ENCODE measurements at regions not wholly inside any gene's neighbourhood (a gene's known extent, or its start where the extent isn't known, plus 50 kb on each side); places are given as distances from the start of the nearest gene placed in this dataset.
A peak's percentile ranks its signal among the peaks of the same experiment; 100 is the strongest.

DNA sequence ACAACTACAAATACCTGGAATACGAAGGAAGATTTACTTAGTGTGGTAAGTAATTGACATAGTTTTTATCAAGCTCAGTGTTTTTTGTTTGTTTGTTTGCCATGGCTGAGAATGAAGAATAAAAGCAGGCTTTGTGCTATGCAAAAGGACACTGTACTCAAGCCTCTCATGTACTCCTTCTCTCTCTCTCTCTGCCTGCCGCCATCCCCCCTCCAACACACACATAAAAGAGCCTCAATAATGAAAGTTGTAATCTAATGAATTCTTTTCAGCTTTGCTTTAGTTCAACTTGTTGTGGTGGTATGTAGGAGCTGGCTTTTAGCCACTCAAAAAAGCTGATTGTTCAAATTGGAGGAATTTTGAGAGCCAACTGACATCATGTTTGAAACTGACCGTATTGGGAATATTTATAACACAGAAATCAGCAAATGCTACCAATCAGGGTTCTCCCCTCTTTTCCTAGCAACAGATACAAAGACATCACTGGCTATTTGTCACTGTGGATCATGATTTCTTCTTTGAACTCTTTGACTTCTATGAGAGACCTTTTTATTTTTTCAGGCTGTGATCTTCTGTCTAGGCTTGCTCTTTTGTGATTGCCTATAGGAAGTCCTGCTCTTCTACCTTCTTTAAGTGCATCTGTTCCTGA is 1148.8 kb downstream of the RAPGEF2 start:
- WGBS, 2 donors = 34 to 44% methylated on average over 3 of the region's 3 CpGs
- H3K27me3 ChIP-seq = no peaks in the 10 kb centered on the region
- no peaks in the 10 kb centered on the region for H3K9me3 ChIP-seq
- no peak for DNase-seq (ENCODE audit: low spot score in 2 of 2)
- no peak for TF ChIP-seq EP300 (IDR thresholded peaks at IDR 0.05)
- TF ChIP-seq, protein P1, sequence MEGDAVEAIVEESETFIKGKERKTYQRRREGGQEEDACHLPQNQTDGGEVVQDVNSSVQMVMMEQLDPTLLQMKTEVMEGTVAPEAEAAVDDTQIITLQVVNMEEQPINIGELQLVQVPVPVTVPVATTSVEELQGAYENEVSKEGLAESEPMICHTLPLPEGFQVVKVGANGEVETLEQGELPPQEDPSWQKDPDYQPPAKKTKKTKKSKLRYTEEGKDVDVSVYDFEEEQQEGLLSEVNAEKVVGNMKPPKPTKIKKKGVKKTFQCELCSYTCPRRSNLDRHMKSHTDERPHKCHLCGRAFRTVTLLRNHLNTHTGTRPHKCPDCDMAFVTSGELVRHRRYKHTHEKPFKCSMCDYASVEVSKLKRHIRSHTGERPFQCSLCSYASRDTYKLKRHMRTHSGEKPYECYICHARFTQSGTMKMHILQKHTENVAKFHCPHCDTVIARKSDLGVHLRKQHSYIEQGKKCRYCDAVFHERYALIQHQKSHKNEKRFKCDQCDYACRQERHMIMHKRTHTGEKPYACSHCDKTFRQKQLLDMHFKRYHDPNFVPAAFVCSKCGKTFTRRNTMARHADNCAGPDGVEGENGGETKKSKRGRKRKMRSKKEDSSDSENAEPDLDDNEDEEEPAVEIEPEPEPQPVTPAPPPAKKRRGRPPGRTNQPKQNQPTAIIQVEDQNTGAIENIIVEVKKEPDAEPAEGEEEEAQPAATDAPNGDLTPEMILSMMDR (IDR thresholded peaks at IDR 0.05) = no peak
- H3K4me3 ChIP-seq = no peak overlapping the region
- no peaks in the 10 kb centered on the region for H3K4me1 ChIP-seq
- H3K36me3 ChIP-seq = no peaks in the 10 kb centered on the region
- H3K27ac ChIP-seq = peak overlapping the region in 1 of 4 donors; percentile 38

DNA sequence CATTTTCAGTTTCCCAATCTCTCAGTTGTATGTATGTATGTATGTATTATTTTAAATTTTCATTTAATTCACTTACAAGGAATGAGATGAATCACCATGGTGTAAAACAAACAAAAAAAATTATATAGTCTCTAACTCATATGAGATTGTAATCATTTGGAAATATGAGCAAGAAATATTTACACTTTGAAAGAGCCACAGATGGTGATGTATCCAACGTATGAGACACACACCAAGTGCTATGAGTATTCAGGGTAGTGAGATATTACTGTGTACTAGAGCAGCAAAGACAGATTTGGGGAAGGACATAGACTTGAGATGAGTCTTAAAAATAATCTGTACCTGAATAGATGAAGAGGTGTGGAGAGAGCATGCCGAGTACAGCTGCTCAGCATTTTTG is 1154.4 kb downstream of the RAPGEF2 start:
- no peak for DNase-seq (ENCODE audit: low spot score in 2 of 2)
- Histone ChIP-seq H3K4me3 (no peak overlapping the region), H3K9me3 (peaks cover 0 to 3% (median 0%) of the 10 kb centered on the region in 4 donors), H3K36me3 (no peaks in the 10 kb centered on the region), H3K27ac (no peak overlapping the region), H3K27me3 (no peaks in the 10 kb centered on the region), H3K4me1 (no peaks in the 10 kb centered on the region)
- TF ChIP-seq EP300 (IDR thresholded peaks at IDR 0.05) = no peak
- TF ChIP-seq, protein P1 (IDR thresholded peaks at IDR 0.05) = no peak
- no peak for TF ChIP-seq POLR2A (IDR thresholded peaks at IDR 0.05)
- 61 to 82% methylated on average over 2 of the region's 2 CpGs for WGBS, 2 donors

DNA sequence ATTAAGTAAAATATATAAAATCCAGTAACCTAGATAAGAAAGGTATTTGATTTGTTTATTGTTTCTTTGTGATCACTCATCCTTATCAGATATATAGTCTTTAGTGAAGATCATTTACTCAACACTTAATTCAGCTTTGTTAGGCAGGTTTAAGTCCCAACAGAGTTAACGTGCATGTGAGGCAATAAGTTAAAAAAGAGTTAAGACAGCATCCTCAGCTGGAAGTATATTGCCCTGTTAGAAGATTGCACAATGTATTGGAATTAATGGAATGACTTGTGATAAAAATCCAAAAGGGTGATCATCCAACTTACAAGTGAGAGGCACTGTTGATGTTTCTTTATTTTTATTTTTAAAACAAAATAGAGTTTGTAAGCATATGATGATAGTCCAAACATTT is 1162.1 kb downstream of the RAPGEF2 start:
- 47 to 60% methylated on average over 1 of the region's 1 CpG for WGBS, 2 donors
- no peaks in the 10 kb centered on the region for H3K27me3 ChIP-seq
- no peaks in the 10 kb centered on the region for H3K4me1 ChIP-seq
- H3K36me3 ChIP-seq = no peaks in the 10 kb centered on the region
- peaks cover 0 to 3% (median 0%) of the 10 kb centered on the region in 4 donors for H3K9me3 ChIP-seq
- no peak overlapping the region for H3K27ac ChIP-seq
- no peak for DNase-seq (ENCODE audit: low spot score in 2 of 2)
- TF ChIP-seq EP300 (IDR thresholded peaks at IDR 0.05) = no peak
- TF ChIP-seq POLR2A (IDR thresholded peaks at IDR 0.05) = no peak
- TF ChIP-seq, protein P1 (IDR thresholded peaks at IDR 0.05) = no peak
- no peak overlapping the region for H3K4me3 ChIP-seq

DNA sequence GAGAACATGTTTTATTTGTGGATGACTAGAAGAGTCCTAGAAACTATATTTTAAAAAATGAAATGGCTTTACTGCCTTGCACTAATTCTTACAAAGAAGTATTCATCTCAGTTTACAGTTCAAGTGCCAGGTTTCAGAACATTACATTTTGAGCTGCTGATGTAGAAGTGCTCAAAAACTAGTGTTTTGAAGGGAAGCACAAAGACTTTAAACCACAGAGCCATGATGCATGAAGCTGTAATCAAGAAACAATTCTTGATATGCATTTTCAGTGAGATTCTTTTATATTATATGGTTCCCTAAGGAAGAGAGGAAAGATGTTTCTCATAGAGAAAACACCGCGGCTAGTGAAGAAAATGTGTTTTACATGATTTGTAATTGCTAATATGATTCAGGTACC is 1163.0 kb downstream of the RAPGEF2 start:
- no peaks in the 10 kb centered on the region for H3K4me1 ChIP-seq
- H3K9me3 ChIP-seq = no peaks in the 10 kb centered on the region
- TF ChIP-seq, protein P1 (IDR thresholded peaks at IDR 0.05) = no peak
- TF ChIP-seq POLR2A (IDR thresholded peaks at IDR 0.05) (no peak), EP300 (IDR thresholded peaks at IDR 0.05) (no peak)
- H3K36me3 ChIP-seq = no peaks in the 10 kb centered on the region
- H3K27ac ChIP-seq = no peak overlapping the region
- 23 to 26% methylated on average over 2 of the region's 2 CpGs for WGBS, 2 donors
- no peak for DNase-seq (ENCODE audit: low spot score in 2 of 2)
- H3K27me3 ChIP-seq = no peaks in the 10 kb centered on the region
- no peak overlapping the region for H3K4me3 ChIP-seq

DNA sequence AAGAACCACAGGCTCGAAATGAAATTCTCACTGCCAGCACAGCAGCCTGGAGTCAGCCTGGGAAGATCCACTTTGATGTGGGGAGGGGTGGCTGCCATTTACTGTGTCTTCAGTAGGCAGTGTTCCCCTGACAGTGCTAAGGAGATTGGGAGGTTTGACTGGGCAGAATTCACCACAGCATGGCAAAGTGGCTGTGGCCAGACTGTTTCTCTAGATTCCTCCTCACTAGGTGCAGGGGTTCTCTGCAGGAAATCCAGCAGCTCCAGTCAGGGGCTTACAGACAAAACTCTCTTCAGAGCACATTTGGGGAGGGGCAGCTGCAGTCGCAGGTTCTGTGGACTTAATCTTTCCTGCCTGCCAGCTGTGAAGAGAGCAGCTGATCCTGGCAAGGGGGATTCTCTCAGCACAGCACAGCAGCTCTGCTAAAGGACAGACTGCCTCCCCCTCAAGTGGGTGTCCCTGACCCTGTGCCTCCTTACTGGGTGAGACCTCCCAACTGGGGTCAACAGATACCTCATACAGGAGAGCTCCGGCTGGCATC is 1174.0 kb downstream of the RAPGEF2 start:
- no peaks in the 10 kb centered on the region for H3K36me3 ChIP-seq
- peaks cover 0 to 71% (median 0%) of the 10 kb centered on the region in 4 donors for H3K9me3 ChIP-seq
- no peak overlapping the region for H3K27ac ChIP-seq
- H3K4me1 ChIP-seq = no peaks in the 10 kb centered on the region
- WGBS, 2 donors = 56 to 60% methylated on average over 3 of the region's 3 CpGs
- no peak overlapping the region for H3K4me3 ChIP-seq
- no peak for TF ChIP-seq POLR2A (IDR thresholded peaks at IDR 0.05)
- no peak for TF ChIP-seq EP300 (IDR thresholded peaks at IDR 0.05)
- TF ChIP-seq, protein P1 (IDR thresholded peaks at IDR 0.05) = no peak
- DNase-seq (ENCODE audit: low spot score in 2 of 2) = no peak
- no peaks in the 10 kb centered on the region for H3K27me3 ChIP-seq
